ENCODE measurements at regions not wholly inside any gene's neighbourhood (a gene's known extent, or its start where the extent isn't known, plus 50 kb on each side); places are given as distances from the start of the nearest gene placed in this dataset.

DNA sequence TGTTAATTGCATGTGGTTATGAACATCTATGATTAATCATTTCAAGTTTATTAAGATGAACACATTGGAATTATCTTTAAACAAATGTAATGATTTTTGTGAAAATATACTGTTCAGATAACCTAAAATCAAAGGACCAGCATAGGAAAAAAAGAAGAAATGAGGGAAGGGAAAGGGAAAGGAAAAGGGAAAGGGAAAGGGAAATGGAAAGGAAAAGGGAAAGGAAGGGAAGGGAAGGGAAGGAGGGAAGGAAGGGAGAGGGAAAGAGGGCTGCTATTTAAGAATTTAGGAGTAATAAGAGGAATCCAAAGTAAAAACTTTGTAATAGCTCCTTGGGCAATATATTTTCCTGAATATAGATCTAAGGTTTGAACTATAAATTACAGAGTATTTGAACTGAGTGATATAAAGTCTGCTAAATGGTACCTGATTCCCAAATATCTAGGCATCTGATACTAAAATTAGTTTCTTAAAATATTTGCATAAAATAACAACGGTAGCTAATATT is 726.3 kb downstream of the EPHA4 start:
- H3K36me3 Mint-ChIP-seq (ENCODE audit: low read depth): no peaks in the 10 kb centered on the region
- no peaks in the 10 kb centered on the region for H3K9me3 ChIP-seq (ENCODE audit: control insufficient read depth in 1 of 2, insufficient read depth in 1 of 2, low read length in 2 of 2)
- no peak overlapping the region for H3K4me3 Mint-ChIP-seq
- no peaks in the 10 kb centered on the region for H3K4me1 Mint-ChIP-seq (ENCODE audit: low read depth)
- no peaks in the 10 kb centered on the region for H3K27me3 ChIP-seq (ENCODE audit: control insufficient read depth in 1 of 2, insufficient read depth in 2 of 2, low read length in 2 of 2)
- TF ChIP-seq, protein P1, sequence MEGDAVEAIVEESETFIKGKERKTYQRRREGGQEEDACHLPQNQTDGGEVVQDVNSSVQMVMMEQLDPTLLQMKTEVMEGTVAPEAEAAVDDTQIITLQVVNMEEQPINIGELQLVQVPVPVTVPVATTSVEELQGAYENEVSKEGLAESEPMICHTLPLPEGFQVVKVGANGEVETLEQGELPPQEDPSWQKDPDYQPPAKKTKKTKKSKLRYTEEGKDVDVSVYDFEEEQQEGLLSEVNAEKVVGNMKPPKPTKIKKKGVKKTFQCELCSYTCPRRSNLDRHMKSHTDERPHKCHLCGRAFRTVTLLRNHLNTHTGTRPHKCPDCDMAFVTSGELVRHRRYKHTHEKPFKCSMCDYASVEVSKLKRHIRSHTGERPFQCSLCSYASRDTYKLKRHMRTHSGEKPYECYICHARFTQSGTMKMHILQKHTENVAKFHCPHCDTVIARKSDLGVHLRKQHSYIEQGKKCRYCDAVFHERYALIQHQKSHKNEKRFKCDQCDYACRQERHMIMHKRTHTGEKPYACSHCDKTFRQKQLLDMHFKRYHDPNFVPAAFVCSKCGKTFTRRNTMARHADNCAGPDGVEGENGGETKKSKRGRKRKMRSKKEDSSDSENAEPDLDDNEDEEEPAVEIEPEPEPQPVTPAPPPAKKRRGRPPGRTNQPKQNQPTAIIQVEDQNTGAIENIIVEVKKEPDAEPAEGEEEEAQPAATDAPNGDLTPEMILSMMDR (IDR thresholded peaks at IDR 0.05): no peak
- peaks cover 16% of the 10 kb centered on the region for H3K27me3 Mint-ChIP-seq
- ATAC-seq (ENCODE audit: poor library complexity) (no peak), DNase-seq (no peak)
- ChIA-PET POLR2A (interaction anchor here (0.7 kb wide), 1 partner anchor 184 kb away, joined by 3 read pairs; no protein-coding TSS in a partner anchor), CTCF (no interaction called here)
- H3K4me3 ChIP-seq (ENCODE audit: low read length): no peak overlapping the region
- peaks cover 2% of the 10 kb centered on the region for H3K9me3 Mint-ChIP-seq
- intact Hi-C loops (cut with DNase I, micrococcal nuclease): no loop called here
- H3K27ac ChIP-seq (ENCODE audit: low read depth in 1 of 2, low read length in 2 of 2): no peak overlapping the region
- no peak overlapping the region for H3K27ac Mint-ChIP-seq
- no peaks in the 10 kb centered on the region for H3K36me3 ChIP-seq (ENCODE audit: insufficient read depth, low read length)
- no peaks in the 10 kb centered on the region for H3K4me1 ChIP-seq (ENCODE audit: insufficient read depth, low read length)

DNA sequence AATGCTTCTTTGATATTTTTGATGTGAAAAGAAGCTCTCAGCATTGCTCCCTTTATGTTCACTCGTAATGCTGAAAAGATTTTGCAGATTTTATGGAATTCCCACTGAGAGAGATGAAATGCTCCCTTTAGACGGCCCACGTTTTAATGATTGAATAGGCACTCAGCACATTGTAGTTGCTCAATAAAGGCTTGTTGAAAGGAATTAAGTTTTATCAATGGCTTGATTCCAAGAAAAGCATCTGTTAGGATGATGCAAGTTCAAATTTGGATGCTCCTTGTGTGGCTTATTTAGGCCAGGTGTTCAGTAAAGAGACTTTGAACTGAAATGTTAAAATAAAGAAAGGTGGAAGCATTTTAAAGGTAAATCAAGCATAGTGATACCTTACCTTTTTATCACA is 725.1 kb downstream of the EPHA4 start:
- no peaks in the 10 kb centered on the region for H3K36me3 Mint-ChIP-seq (ENCODE audit: low read depth)
- POLR2A ChIA-PET: no interaction called here
- H3K9me3 Mint-ChIP-seq: peaks cover 2% of the 10 kb centered on the region
- Histone ChIP-seq H3K27ac (ENCODE audit: low read depth in 1 of 2, low read length in 2 of 2) (no peak overlapping the region), H3K36me3 (ENCODE audit: insufficient read depth, low read length) (no peaks in the 10 kb centered on the region), H3K27me3 (ENCODE audit: control insufficient read depth in 1 of 2, insufficient read depth in 2 of 2, low read length in 2 of 2) (no peaks in the 10 kb centered on the region), H3K9me3 (ENCODE audit: control insufficient read depth in 1 of 2, insufficient read depth in 1 of 2, low read length in 2 of 2) (no peaks in the 10 kb centered on the region), H3K4me3 (ENCODE audit: low read length) (no peak overlapping the region), H3K4me1 (ENCODE audit: insufficient read depth, low read length) (no peaks in the 10 kb centered on the region)
- DNase-seq: no peak
- intact Hi-C loops (cut with DNase I, micrococcal nuclease): no loop called here
- no peak overlapping the region for H3K27ac Mint-ChIP-seq
- no peak for ATAC-seq (ENCODE audit: poor library complexity)
- CTCF ChIA-PET: no interaction called here
- H3K4me3 Mint-ChIP-seq: no peak overlapping the region
- TF ChIP-seq, protein P1 (IDR thresholded peaks at IDR 0.05): no peak
- H3K4me1 Mint-ChIP-seq (ENCODE audit: low read depth): no peaks in the 10 kb centered on the region
- H3K27me3 Mint-ChIP-seq: peaks cover 16% of the 10 kb centered on the region

DNA sequence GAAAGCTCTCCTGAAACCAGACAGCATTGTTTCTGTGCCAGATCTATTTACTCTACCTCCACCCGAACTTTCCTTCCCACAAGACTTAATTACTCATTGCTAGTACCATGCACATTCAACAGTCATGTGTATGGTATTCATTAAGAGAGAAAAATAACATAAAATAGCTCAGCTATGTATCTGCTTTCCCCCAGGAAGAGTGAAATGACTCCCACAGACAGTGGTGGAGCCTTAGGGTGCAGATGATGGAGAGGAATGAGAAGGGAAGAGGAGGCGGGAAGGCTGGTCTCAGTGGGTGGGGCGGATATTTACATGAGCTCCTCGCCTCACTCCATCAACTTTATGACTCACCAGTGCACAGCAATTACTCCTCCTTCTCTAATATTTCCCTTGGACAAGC is 724.5 kb downstream of the EPHA4 start:
- no peak for DNase-seq
- Histone ChIP-seq H3K9me3 (ENCODE audit: control insufficient read depth in 1 of 2, insufficient read depth in 1 of 2, low read length in 2 of 2) (no peaks in the 10 kb centered on the region), H3K4me1 (ENCODE audit: insufficient read depth, low read length) (no peaks in the 10 kb centered on the region), H3K27ac (ENCODE audit: low read depth in 1 of 2, low read length in 2 of 2) (no peak overlapping the region), H3K36me3 (ENCODE audit: insufficient read depth, low read length) (no peaks in the 10 kb centered on the region), H3K4me3 (ENCODE audit: low read length) (no peak overlapping the region), H3K27me3 (ENCODE audit: control insufficient read depth in 1 of 2, insufficient read depth in 2 of 2, low read length in 2 of 2) (no peaks in the 10 kb centered on the region)
- Mint-ChIP-seq H3K27ac (no peak overlapping the region), H3K27me3 (peaks cover 16% of the 10 kb centered on the region), H3K9me3 (peaks cover 2% of the 10 kb centered on the region), H3K4me3 (no peak overlapping the region), H3K36me3 (ENCODE audit: low read depth) (no peaks in the 10 kb centered on the region), H3K4me1 (ENCODE audit: low read depth) (no peaks in the 10 kb centered on the region)
- no peak for ATAC-seq (ENCODE audit: poor library complexity)
- TF ChIP-seq, protein P1 (IDR thresholded peaks at IDR 0.05): no peak
- intact Hi-C loops (cut with DNase I, micrococcal nuclease): no loop called here
- POLR2A ChIA-PET: no interaction called here
- CTCF ChIA-PET: no interaction called here
